ENCODE measurements at regions not wholly inside any gene's neighbourhood (a gene's known extent, or its start where the extent isn't known, plus 50 kb on each side); places are given as distances from the start of the nearest gene placed in this dataset.

- no peak for TF ChIP-seq POLR2A (IDR thresholded peaks at IDR 0.05)
- no peak for TF ChIP-seq CTCF (IDR thresholded peaks at IDR 0.05)
These were observed 124.0 kb upstream of the CLNK start for GRCh38 chr4:10808591-10808990.
